Smooth muscle cell (in vitro differentiated cells): ENCODE measurements at regions not wholly inside any gene's neighbourhood (a gene's known extent, or its start where the extent isn't known, plus 50 kb on each side); places are given as distances from the start of the nearest gene placed in this dataset.

ENCODE experiments used
- DNase-seq: peaks from one replicate; lab custom pipeline; 2025; ENCODE audit not compliant: unreplicated experiment; lab: John Stamatoyannopoulos, UW
- H2AFZ ChIP-seq: fragments of 200-600 bp; sonication (generic); 2 replicates; pipeline ENCODE4 v1.6.0; 2016; ENCODE audit warnings: antibody characterized with exemption, low read depth, mild to moderate bottlenecking
- H3F3A ChIP-seq: fragments of 200-600 bp; sonication (generic); 2 replicates; pipeline ENCODE4 v1.6.0; 2017; ENCODE audit warnings: antibody characterized with exemption, low read depth
- H3K27ac ChIP-seq: fragments of 200-600 bp; sonication (generic); 2 replicates; pipeline ENCODE4 v1.5.1; 2016; ENCODE audit warnings: low read depth, mild to moderate bottlenecking
- H3K27me3 ChIP-seq: fragments of 200-600 bp; sonication (generic); 2 replicates; pipeline ENCODE4 v1.6.1; 2016; ENCODE audit warnings: low read depth, mild to moderate bottlenecking
- H3K36me3 ChIP-seq: fragments of 200-600 bp; sonication (generic); 2 replicates; pipeline ENCODE4 v1.5.1; 2016; ENCODE audit warnings: low read depth
- H3K4me1 ChIP-seq: fragments of 200-600 bp; sonication (generic); 2 replicates; pipeline ENCODE4 v1.5.1; 2016; ENCODE audit warnings: low read depth
- H3K4me2 ChIP-seq: fragments of 200-600 bp; sonication (generic); 2 replicates; pipeline ENCODE4 v1.6.0; 2016; ENCODE audit warnings: mild to moderate bottlenecking
- H3K4me3 ChIP-seq: fragments of 200-600 bp; sonication (generic); 2 replicates; pipeline ENCODE4 v1.5.1; 2016; ENCODE audit warnings: mild to moderate bottlenecking
- H3K79me2 ChIP-seq: fragments of 200-600 bp; sonication (generic); 2 replicates; pipeline ENCODE4 v1.6.0; 2016; ENCODE audit warnings: low read depth, mild to moderate bottlenecking
- H3K9ac ChIP-seq: fragments of 200-600 bp; sonication (generic); 2 replicates; pipeline ENCODE4 v1.6.0; 2016; ENCODE audit warnings: low read depth
- H3K9me3 ChIP-seq: fragments of 200-600 bp; sonication (generic); replicated peaks from 2 replicates; pipeline ENCODE4 v1.5.1; 2016; ENCODE audit warnings: low read depth
- H4K20me1 ChIP-seq: fragments of 200-600 bp; sonication (generic); 2 replicates; pipeline ENCODE4 v1.6.0; 2016; ENCODE audit warnings: low read depth
- WGBS: methylation state at CpG from one replicate; pipeline ENCODE4 v1.1.7; 2016; ENCODE audit warnings: low lambda C conversion rate; 5-methylcytosine and 5-hydroxymethylcytosine counted together
- TF ChIP-seq, protein P1 (sequence below): fragments of 200-600 bp; sonication (generic); IDR thresholded peaks from 2 replicates; pipeline ENCODE4 v1.5.1; 2017; ENCODE audit warnings: borderline replicate concordance, mild to moderate bottlenecking, antibody characterized with exemption; ENCODE audit not compliant: insufficient read depth, poor library complexity, severe bottlenecking

DNA sequence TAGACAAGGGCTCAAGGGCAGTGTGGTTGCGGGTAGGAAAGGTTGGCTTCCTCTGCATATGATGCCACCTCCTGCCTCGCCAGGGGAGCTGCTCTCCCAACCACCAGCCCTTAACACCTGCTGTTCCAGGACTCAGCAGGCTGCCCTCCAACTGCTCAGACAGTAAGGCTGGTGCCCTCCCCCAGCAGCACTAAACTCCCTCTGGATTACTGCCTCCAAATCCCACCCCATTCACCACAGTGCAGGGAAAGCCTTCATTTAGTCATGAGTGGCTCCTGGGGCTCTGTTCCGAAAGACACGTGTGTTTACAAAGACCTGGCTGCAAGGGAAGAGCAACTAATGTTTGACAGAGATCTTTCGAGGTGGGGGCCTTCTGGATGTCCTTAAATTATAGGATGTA lies 437.2 kb upstream of the MKI67 start:
- Histone ChIP-seq H3K79me2 (no peaks in the 10 kb centered on the region), H3K36me3 (no peaks in the 10 kb centered on the region)
- DNase-seq = no peak

DNA sequence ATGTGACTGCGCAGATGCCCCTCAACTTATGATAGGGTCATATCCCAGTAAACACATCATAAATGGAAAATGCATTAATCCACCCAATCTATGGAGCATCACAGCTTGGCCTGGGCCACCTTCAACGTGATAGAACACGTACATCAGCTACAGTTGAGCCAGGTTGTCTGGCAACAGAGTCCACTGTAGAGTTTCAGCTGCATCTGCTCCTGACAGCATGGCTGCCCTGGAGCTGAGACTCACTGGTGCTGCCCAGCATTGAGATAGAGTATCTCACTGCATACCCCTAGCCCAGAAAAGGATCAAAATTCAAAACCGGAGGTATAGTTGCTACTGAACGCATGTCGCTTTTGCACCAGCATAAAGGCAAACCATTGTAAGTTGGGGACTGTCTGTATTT lies 437.7 kb upstream of the MKI67 start:
- H3K9me3 ChIP-seq = no peaks in the 10 kb centered on the region
- H3K4me3 ChIP-seq = no peak overlapping the region
- WGBS = 94% methylated on average over 6 of the region's 6 CpGs
- H3K79me2 ChIP-seq = no peaks in the 10 kb centered on the region
- no peaks in the 10 kb centered on the region for H3F3A ChIP-seq
- no peaks in the 10 kb centered on the region for H4K20me1 ChIP-seq
- no peak overlapping the region for H3K4me2 ChIP-seq
- no peaks in the 10 kb centered on the region for H3K36me3 ChIP-seq
- no peak overlapping the region for H3K27ac ChIP-seq
- no peak for DNase-seq
- H3K9ac ChIP-seq = no peak overlapping the region
- H2AFZ ChIP-seq = no peak overlapping the region
- TF ChIP-seq, protein P1, sequence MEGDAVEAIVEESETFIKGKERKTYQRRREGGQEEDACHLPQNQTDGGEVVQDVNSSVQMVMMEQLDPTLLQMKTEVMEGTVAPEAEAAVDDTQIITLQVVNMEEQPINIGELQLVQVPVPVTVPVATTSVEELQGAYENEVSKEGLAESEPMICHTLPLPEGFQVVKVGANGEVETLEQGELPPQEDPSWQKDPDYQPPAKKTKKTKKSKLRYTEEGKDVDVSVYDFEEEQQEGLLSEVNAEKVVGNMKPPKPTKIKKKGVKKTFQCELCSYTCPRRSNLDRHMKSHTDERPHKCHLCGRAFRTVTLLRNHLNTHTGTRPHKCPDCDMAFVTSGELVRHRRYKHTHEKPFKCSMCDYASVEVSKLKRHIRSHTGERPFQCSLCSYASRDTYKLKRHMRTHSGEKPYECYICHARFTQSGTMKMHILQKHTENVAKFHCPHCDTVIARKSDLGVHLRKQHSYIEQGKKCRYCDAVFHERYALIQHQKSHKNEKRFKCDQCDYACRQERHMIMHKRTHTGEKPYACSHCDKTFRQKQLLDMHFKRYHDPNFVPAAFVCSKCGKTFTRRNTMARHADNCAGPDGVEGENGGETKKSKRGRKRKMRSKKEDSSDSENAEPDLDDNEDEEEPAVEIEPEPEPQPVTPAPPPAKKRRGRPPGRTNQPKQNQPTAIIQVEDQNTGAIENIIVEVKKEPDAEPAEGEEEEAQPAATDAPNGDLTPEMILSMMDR = no peak
- H3K4me1 ChIP-seq = no peaks in the 10 kb centered on the region
- H3K27me3 ChIP-seq = no peaks in the 10 kb centered on the region

More for the DNA sequence above, 437.2 kb upstream of the MKI67 start:
- Histone ChIP-seq H3F3A (no peaks in the 10 kb centered on the region), H3K4me2 (no peak overlapping the region), H3K4me3 (no peak overlapping the region), H4K20me1 (no peaks in the 10 kb centered on the region), H3K9ac (no peak overlapping the region), H3K9me3 (no peaks in the 10 kb centered on the region), H3K27ac (no peak overlapping the region), H3K4me1 (no peaks in the 10 kb centered on the region), H3K27me3 (no peaks in the 10 kb centered on the region), H2AFZ (no peak overlapping the region)
- TF ChIP-seq, protein P1 = no peak
- 92% methylated on average over 5 of the region's 5 CpGs for WGBS

DNA sequence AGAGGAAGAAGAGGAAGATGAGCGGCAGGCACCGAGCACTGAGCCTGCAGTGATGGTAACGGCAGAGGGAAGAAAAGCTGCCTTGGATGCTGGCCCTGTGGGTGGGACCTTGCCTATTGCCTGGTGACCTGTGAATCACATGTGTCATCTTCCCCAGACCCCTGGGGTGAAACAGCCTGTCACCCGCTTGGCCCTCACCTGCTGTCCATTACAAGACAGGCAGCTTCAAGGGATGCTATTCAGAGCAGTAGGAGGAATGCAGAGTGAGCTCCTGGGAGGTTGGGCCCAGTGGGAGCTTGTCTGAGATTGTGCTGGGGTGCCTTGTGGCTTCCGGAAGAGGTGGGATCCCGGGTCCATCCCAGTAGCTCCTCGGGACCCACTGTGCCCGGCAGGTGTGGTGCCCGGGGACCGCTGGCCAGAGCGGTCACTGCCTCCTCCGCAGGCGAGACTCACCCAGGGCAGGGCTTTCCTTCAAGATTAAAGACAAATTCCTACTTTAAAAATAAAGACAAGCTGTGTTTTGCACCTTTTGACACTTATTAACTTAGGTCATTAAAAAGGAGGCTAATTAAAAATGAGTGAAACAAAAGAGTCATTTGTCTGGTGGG lies 440.2 kb upstream of the MKI67 start:
- TF ChIP-seq, protein P1 = no peak
- Histone ChIP-seq H4K20me1 (no peaks in the 10 kb centered on the region), H3K9ac (no peak overlapping the region), H3K4me1 (no peaks in the 10 kb centered on the region), H3K79me2 (no peaks in the 10 kb centered on the region), H3K9me3 (no peaks in the 10 kb centered on the region), H3K36me3 (no peaks in the 10 kb centered on the region), H3K4me2 (no peak overlapping the region), H3K27me3 (no peaks in the 10 kb centered on the region), H3K4me3 (no peak overlapping the region), H2AFZ (no peak overlapping the region), H3K27ac (no peak overlapping the region), H3F3A (no peaks in the 10 kb centered on the region)
- DNase-seq = no peak
- WGBS = 91% methylated on average over 13 of the region's 13 CpGs

DNA sequence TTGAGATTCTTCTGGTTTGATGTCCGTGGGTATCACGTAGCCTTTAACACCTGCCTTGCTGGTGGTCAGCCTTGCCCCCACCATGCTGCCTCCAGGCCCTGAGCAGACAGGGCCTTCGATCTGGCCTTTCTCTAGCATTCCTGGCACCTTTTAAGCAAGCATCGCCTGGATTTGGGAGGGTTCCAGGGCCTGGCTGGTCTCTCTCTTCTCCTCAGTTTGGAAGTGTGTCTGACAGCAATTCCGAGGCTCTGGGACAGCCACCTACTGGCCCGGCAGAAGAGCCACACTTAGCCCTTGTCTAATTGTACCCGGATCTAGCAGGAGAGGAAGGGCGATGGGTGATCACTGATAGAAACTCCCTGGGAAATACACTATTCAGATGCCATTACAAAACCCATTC lies 441.3 kb upstream of the MKI67 start:
- H3K27me3 ChIP-seq = no peaks in the 10 kb centered on the region
- TF ChIP-seq, protein P1 = no peak
- no peaks in the 10 kb centered on the region for H3K9me3 ChIP-seq
- H3K9ac ChIP-seq = no peak overlapping the region
- H3K27ac ChIP-seq = no peak overlapping the region
- no peak overlapping the region for H3K4me2 ChIP-seq
- WGBS = 83% methylated on average over 8 of the region's 8 CpGs
- DNase-seq = no peak
- H4K20me1 ChIP-seq = no peaks in the 10 kb centered on the region
- H3K4me1 ChIP-seq = no peaks in the 10 kb centered on the region
- H3K36me3 ChIP-seq = no peaks in the 10 kb centered on the region
- no peak overlapping the region for H2AFZ ChIP-seq
- H3K79me2 ChIP-seq = no peaks in the 10 kb centered on the region
- H3F3A ChIP-seq = no peaks in the 10 kb centered on the region
- no peak overlapping the region for H3K4me3 ChIP-seq
